ENCODE measurements at regions not wholly inside any gene's neighbourhood (a gene's known extent, or its start where the extent isn't known, plus 50 kb on each side); places are given as distances from the start of the nearest gene placed in this dataset.

DNA sequence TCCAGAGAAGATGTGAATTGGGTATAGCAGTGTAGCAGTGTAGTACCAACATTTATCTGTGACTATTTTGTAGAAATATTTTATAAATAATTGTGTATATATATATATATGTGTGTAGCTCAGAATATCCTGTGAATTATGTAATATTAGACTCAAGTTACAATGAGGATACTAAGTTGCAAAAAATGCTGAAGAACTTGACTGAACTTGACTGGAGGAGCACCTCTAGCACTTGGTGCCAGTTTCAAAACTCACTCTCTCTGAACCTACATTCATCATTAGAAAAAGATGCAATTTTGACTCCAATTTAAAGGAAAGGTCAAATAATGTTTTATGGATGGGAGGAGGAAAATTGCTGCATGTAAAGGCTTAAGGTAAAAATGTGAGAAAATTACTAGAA, 285.7 kb upstream of the LMO3 start:
- TF ChIP-seq, protein P1, sequence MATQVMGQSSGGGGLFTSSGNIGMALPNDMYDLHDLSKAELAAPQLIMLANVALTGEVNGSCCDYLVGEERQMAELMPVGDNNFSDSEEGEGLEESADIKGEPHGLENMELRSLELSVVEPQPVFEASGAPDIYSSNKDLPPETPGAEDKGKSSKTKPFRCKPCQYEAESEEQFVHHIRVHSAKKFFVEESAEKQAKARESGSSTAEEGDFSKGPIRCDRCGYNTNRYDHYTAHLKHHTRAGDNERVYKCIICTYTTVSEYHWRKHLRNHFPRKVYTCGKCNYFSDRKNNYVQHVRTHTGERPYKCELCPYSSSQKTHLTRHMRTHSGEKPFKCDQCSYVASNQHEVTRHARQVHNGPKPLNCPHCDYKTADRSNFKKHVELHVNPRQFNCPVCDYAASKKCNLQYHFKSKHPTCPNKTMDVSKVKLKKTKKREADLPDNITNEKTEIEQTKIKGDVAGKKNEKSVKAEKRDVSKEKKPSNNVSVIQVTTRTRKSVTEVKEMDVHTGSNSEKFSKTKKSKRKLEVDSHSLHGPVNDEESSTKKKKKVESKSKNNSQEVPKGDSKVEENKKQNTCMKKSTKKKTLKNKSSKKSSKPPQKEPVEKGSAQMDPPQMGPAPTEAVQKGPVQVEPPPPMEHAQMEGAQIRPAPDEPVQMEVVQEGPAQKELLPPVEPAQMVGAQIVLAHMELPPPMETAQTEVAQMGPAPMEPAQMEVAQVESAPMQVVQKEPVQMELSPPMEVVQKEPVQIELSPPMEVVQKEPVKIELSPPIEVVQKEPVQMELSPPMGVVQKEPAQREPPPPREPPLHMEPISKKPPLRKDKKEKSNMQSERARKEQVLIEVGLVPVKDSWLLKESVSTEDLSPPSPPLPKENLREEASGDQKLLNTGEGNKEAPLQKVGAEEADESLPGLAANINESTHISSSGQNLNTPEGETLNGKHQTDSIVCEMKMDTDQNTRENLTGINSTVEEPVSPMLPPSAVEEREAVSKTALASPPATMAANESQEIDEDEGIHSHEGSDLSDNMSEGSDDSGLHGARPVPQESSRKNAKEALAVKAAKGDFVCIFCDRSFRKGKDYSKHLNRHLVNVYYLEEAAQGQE (IDR thresholded peaks at IDR 0.05; ENCODE audit: insufficient read depth in 1 of 2, low read depth in 2 of 2, low read length in 1 of 2): no peak
- TF ChIP-seq, protein P2, sequence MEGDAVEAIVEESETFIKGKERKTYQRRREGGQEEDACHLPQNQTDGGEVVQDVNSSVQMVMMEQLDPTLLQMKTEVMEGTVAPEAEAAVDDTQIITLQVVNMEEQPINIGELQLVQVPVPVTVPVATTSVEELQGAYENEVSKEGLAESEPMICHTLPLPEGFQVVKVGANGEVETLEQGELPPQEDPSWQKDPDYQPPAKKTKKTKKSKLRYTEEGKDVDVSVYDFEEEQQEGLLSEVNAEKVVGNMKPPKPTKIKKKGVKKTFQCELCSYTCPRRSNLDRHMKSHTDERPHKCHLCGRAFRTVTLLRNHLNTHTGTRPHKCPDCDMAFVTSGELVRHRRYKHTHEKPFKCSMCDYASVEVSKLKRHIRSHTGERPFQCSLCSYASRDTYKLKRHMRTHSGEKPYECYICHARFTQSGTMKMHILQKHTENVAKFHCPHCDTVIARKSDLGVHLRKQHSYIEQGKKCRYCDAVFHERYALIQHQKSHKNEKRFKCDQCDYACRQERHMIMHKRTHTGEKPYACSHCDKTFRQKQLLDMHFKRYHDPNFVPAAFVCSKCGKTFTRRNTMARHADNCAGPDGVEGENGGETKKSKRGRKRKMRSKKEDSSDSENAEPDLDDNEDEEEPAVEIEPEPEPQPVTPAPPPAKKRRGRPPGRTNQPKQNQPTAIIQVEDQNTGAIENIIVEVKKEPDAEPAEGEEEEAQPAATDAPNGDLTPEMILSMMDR (IDR thresholded peaks at IDR 0.05): no peak
- TF ChIP-seq SIN3A (IDR thresholded peaks at IDR 0.05; ENCODE audit: borderline replicate concordance, insufficient read depth, low read depth, low read length) (no peak), POLR2AphosphoS5 (IDR thresholded peaks at IDR 0.05; ENCODE audit: low read depth, low read length) (no peak)

All from Panc1 (cell line).